ENCODE measurements at regions not wholly inside any gene's neighbourhood (a gene's known extent, or its start where the extent isn't known, plus 50 kb on each side); places are given as distances from the start of the nearest gene placed in this dataset.

DNA sequence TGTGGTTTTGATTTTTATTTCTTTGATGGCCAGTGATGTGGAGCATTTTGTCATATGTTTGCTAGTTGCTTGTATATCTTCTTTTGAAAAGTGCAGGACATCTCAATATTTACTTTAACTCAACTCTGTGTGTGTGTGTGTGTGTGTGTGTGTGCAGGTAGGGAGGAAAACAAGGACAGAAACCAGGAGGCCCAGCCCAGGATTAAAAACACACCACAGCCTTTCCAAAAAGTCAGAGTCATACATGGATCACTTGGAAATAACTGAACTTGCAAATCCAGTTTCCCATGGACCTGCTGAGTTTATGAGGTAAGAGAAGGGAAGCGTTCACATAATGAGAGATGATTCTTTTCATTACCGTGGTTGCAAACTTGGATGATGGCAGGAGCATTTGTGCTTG, 189.9 kb upstream of the LYZL1 start:
- TF ChIP-seq PPARD (CRISPR knock-in tag; IDR thresholded peaks at IDR 0.05) (no peak), POLR2AphosphoS5 (IDR thresholded peaks at IDR 0.05; ENCODE audit: control insufficient read depth, insufficient read depth, low read depth, low read length) (no peak), CHCHD3 (CRISPR knock-in tag; IDR thresholded peaks at IDR 0.05) (no peak), RBM25 (IDR thresholded peaks at IDR 0.05; ENCODE audit: low read depth, low read length, severe bottlenecking) (no peak), CREB1 (IDR thresholded peaks at IDR 0.05) (no peak), CREB1 (CRISPR knock-in tag; IDR thresholded peaks at IDR 0.05) (no peak), GTF2F1 (IDR thresholded peaks at IDR 0.05; ENCODE audit: low read depth, low read length) (no peak)
- TF ChIP-seq, protein P1, sequence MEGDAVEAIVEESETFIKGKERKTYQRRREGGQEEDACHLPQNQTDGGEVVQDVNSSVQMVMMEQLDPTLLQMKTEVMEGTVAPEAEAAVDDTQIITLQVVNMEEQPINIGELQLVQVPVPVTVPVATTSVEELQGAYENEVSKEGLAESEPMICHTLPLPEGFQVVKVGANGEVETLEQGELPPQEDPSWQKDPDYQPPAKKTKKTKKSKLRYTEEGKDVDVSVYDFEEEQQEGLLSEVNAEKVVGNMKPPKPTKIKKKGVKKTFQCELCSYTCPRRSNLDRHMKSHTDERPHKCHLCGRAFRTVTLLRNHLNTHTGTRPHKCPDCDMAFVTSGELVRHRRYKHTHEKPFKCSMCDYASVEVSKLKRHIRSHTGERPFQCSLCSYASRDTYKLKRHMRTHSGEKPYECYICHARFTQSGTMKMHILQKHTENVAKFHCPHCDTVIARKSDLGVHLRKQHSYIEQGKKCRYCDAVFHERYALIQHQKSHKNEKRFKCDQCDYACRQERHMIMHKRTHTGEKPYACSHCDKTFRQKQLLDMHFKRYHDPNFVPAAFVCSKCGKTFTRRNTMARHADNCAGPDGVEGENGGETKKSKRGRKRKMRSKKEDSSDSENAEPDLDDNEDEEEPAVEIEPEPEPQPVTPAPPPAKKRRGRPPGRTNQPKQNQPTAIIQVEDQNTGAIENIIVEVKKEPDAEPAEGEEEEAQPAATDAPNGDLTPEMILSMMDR (IDR thresholded peaks at IDR 0.05 in 2 of 3, conservative IDR thresholded peaks at IDR 0.05 in 1 of 3; ENCODE audit: insufficient read depth in 2 of 3, low read depth in 1 of 3, low read length in 3 of 3), result no peak
- TF ChIP-seq, protein P2, sequence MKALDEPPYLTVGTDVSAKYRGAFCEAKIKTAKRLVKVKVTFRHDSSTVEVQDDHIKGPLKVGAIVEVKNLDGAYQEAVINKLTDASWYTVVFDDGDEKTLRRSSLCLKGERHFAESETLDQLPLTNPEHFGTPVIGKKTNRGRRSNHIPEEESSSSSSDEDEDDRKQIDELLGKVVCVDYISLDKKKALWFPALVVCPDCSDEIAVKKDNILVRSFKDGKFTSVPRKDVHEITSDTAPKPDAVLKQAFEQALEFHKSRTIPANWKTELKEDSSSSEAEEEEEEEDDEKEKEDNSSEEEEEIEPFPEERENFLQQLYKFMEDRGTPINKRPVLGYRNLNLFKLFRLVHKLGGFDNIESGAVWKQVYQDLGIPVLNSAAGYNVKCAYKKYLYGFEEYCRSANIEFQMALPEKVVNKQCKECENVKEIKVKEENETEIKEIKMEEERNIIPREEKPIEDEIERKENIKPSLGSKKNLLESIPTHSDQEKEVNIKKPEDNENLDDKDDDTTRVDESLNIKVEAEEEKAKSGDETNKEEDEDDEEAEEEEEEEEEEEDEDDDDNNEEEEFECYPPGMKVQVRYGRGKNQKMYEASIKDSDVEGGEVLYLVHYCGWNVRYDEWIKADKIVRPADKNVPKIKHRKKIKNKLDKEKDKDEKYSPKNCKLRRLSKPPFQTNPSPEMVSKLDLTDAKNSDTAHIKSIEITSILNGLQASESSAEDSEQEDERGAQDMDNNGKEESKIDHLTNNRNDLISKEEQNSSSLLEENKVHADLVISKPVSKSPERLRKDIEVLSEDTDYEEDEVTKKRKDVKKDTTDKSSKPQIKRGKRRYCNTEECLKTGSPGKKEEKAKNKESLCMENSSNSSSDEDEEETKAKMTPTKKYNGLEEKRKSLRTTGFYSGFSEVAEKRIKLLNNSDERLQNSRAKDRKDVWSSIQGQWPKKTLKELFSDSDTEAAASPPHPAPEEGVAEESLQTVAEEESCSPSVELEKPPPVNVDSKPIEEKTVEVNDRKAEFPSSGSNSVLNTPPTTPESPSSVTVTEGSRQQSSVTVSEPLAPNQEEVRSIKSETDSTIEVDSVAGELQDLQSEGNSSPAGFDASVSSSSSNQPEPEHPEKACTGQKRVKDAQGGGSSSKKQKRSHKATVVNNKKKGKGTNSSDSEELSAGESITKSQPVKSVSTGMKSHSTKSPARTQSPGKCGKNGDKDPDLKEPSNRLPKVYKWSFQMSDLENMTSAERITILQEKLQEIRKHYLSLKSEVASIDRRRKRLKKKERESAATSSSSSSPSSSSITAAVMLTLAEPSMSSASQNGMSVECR (CRISPR knock-in tag; IDR thresholded peaks at IDR 0.05), result no peak
- TF ChIP-seq, protein P3, sequence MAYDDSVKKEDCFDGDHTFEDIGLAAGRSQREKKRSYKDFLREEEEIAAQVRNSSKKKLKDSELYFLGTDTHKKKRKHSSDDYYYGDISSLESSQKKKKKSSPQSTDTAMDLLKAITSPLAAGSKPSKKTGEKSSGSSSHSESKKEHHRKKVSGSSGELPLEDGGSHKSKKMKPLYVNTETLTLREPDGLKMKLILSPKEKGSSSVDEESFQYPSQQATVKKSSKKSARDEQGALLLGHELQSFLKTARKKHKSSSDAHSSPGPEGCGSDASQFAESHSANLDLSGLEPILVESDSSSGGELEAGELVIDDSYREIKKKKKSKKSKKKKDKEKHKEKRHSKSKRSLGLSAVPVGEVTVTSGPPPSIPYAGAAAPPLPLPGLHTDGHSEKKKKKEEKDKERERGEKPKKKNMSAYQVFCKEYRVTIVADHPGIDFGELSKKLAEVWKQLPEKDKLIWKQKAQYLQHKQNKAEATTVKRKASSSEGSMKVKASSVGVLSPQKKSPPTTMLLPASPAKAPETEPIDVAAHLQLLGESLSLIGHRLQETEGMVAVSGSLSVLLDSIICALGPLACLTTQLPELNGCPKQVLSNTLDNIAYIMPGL (CRISPR knock-in tag; IDR thresholded peaks at IDR 0.05), result no peak
- TF ChIP-seq, protein P4, sequence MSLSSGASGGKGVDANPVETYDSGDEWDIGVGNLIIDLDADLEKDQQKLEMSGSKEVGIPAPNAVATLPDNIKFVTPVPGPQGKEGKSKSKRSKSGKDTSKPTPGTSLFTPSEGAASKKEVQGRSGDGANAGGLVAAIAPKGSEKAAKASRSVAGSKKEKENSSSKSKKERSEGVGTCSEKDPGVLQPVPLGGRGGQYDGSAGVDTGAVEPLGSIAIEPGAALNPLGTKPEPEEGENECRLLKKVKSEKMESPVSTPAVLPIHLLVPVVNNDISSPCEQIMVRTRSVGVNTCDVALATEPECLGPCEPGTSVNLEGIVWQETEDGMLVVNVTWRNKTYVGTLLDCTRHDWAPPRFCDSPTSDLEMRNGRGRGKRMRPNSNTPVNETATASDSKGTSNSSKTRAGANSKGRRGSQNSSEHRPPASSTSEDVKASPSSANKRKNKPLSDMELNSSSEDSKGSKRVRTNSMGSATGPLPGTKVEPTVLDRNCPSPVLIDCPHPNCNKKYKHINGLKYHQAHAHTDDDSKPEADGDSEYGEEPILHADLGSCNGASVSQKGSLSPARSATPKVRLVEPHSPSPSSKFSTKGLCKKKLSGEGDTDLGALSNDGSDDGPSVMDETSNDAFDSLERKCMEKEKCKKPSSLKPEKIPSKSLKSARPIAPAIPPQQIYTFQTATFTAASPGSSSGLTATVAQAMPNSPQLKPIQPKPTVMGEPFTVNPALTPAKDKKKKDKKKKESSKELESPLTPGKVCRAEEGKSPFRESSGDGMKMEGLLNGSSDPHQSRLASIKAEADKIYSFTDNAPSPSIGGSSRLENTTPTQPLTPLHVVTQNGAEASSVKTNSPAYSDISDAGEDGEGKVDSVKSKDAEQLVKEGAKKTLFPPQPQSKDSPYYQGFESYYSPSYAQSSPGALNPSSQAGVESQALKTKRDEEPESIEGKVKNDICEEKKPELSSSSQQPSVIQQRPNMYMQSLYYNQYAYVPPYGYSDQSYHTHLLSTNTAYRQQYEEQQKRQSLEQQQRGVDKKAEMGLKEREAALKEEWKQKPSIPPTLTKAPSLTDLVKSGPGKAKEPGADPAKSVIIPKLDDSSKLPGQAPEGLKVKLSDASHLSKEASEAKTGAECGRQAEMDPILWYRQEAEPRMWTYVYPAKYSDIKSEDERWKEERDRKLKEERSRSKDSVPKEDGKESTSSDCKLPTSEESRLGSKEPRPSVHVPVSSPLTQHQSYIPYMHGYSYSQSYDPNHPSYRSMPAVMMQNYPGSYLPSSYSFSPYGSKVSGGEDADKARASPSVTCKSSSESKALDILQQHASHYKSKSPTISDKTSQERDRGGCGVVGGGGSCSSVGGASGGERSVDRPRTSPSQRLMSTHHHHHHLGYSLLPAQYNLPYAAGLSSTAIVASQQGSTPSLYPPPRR (CRISPR knock-in tag; IDR thresholded peaks at IDR 0.05; ENCODE audit: borderline replicate concordance), result no peak
- TF ChIP-seq, protein P5, sequence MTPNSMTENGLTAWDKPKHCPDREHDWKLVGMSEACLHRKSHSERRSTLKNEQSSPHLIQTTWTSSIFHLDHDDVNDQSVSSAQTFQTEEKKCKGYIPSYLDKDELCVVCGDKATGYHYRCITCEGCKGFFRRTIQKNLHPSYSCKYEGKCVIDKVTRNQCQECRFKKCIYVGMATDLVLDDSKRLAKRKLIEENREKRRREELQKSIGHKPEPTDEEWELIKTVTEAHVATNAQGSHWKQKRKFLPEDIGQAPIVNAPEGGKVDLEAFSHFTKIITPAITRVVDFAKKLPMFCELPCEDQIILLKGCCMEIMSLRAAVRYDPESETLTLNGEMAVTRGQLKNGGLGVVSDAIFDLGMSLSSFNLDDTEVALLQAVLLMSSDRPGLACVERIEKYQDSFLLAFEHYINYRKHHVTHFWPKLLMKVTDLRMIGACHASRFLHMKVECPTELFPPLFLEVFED (CRISPR knock-in tag; conservative IDR thresholded peaks at IDR 0.05), result no peak
- TF ChIP-seq, protein P6, sequence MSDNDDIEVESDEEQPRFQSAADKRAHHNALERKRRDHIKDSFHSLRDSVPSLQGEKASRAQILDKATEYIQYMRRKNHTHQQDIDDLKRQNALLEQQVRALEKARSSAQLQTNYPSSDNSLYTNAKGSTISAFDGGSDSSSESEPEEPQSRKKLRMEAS (CRISPR knock-in tag; IDR thresholded peaks at IDR 0.05), result no peak
